ENCODE measurements at regions not wholly inside any gene's neighbourhood (a gene's known extent, or its start where the extent isn't known, plus 50 kb on each side); places are given as distances from the start of the nearest gene placed in this dataset.

DNA sequence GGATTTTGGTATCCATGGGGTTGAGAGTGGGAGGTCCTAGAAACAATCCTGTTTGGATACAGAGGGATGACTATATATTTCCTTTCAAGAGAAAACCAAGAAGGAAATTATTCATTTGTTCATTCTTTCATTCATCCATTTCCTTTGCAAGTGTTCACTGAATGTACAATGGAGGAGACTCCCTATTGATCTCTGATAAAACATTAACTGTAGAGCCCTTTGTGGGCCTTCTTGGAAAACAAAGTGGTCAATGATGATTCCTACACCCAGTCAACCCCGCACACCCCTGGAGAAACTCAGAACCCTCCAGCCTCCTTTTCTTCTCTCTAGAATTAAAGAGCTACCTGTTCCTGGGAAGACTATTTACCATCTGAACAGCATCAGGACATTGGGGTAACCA is 247.3 kb downstream of the AUH start:
- Histone ChIP-seq H2AFZ (no peak overlapping the region), H4K20me1 (replicated peaks; ENCODE audit: insufficient read depth) (no peaks in the 10 kb centered on the region), H3K79me2 (replicated peaks; ENCODE audit: insufficient read depth) (no peaks in the 10 kb centered on the region), H3K4me3 (no peak overlapping the region), H3K27ac (ENCODE audit: low read depth) (no peak overlapping the region), H3K27me3 (ENCODE audit: insufficient read depth) (no peaks in the 10 kb centered on the region), H3K4me2 (no peak overlapping the region), H3K36me3 (ENCODE audit: insufficient read depth) (no peaks in the 10 kb centered on the region), H3K9me2 (ENCODE audit: insufficient read depth) (no peaks in the 10 kb centered on the region), H3F3A (replicated peaks; ENCODE audit: low read depth) (no peaks in the 10 kb centered on the region), H3K4me1 (ENCODE audit: insufficient read depth) (peaks cover 13% of the 10 kb centered on the region)
- DNase-seq (ENCODE audit: low spot score) = no peak
- ATAC-seq = no peak
- H3K27ac Mint-ChIP-seq = no peak overlapping the region
- no peaks in the 10 kb centered on the region for H3K27me3 Mint-ChIP-seq (ENCODE audit: insufficient read depth, low read depth, poor library complexity)
- peaks cover 17% of the 10 kb centered on the region; the same call in 2 of the 3 replicates for H3K9me3 Mint-ChIP-seq
- no peak overlapping the region for H3K4me3 Mint-ChIP-seq
- peaks cover 13% of the 10 kb centered on the region; the same call in 2 of the 3 replicates for H3K36me3 Mint-ChIP-seq (ENCODE audit: low read depth)
- no peak for TF ChIP-seq ZNF331 (CRISPR knock-in tag; IDR thresholded peaks at IDR 0.05; ENCODE audit: low read depth)
- TF ChIP-seq EZH2phosphoT487 (IDR thresholded peaks at IDR 0.05; ENCODE audit: unreplicated experiment) = no peak
- no peak for TF ChIP-seq STAT1 (IDR thresholded peaks at IDR 0.05; ENCODE audit: unreplicated experiment)
- TF ChIP-seq ZNF462 (CRISPR knock-in tag; IDR thresholded peaks at IDR 0.05) = no peak
- no peak for TF ChIP-seq ZNF114 (CRISPR knock-in tag; IDR thresholded peaks at IDR 0.05)
- TF ChIP-seq EZH2 (IDR thresholded peaks at IDR 0.05; ENCODE audit: low read depth, unreplicated experiment) = no peak
- TF ChIP-seq CREB1 (CRISPR knock-in tag; IDR thresholded peaks at IDR 0.05; ENCODE audit: low read depth) = no peak
- TF ChIP-seq REST (IDR thresholded peaks at IDR 0.05; ENCODE audit: unreplicated experiment) = no peak
- TF ChIP-seq, protein P1, sequence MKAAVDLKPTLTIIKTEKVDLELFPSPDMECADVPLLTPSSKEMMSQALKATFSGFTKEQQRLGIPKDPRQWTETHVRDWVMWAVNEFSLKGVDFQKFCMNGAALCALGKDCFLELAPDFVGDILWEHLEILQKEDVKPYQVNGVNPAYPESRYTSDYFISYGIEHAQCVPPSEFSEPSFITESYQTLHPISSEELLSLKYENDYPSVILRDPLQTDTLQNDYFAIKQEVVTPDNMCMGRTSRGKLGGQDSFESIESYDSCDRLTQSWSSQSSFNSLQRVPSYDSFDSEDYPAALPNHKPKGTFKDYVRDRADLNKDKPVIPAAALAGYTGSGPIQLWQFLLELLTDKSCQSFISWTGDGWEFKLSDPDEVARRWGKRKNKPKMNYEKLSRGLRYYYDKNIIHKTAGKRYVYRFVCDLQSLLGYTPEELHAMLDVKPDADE (IDR thresholded peaks at IDR 0.05) = no peak
- TF ChIP-seq JUNB (IDR thresholded peaks at IDR 0.05; ENCODE audit: unreplicated experiment) = no peak
- TF ChIP-seq POLR2AphosphoS5 (IDR thresholded peaks at IDR 0.05; ENCODE audit: low read depth) = no peak
- no peak for TF ChIP-seq NANOG (IDR thresholded peaks at IDR 0.05; ENCODE audit: borderline replicate concordance)
- no peak for TF ChIP-seq CTCF (conservative IDR thresholded peaks at IDR 0.05; ENCODE audit: low read depth in 2 of 2)
- peaks cover 18% of the 10 kb centered on the region for H3K4me1 Mint-ChIP-seq
